WERI-Rb-1 (cell line): ENCODE measurements at regions not wholly inside any gene's neighbourhood (a gene's known extent, or its start where the extent isn't known, plus 50 kb on each side); places are given as distances from the start of the nearest gene placed in this dataset.

Experiments
- DNase-seq: peaks from one replicate; pipeline ENCODE4 v3.0.0-alpha.2; 2020
- H3K27ac ChIP-seq: fragments of 250-450 bp; sonication (Bioruptor Pico); 2 replicates; pipeline ENCODE4 v1.5.1; 2020; ENCODE audit warnings: mild to moderate bottlenecking, moderate library complexity
- H3K27me3 ChIP-seq: fragments of 250-450 bp; sonication (Bioruptor Pico); 2 replicates; pipeline ENCODE4 v1.5.1; 2021; ENCODE audit warnings: mild to moderate bottlenecking, low read depth, moderate library complexity; ENCODE audit not compliant: insufficient read depth, severe bottlenecking
- H3K36me3 ChIP-seq: fragments of 250-450 bp; sonication (Bioruptor Pico); 2 replicates; pipeline ENCODE4 v1.5.1; 2020; ENCODE audit warnings: mild to moderate bottlenecking, moderate library complexity
- H3K4me3 ChIP-seq: 2 replicates; pipeline ENCODE4 v1.5.1; 2011; ENCODE audit warnings: low read depth, mild to moderate bottlenecking, control low read depth, low read length
- H3K9me3 ChIP-seq: fragments of 250-450 bp; sonication (Bioruptor Pico); 2 replicates; pipeline ENCODE4 v1.5.1; 2021; ENCODE audit warnings: mild to moderate bottlenecking, moderate library complexity; ENCODE audit not compliant: severe bottlenecking
- TF ChIP-seq, protein P1 (sequence below): IDR thresholded peaks from 2 replicates; pipeline ENCODE4 v1.5.1; 2011; ENCODE audit warnings: low read depth, mild to moderate bottlenecking, control low read depth, inconsistent platforms, low read length

GRCh38 chr13:76803831-76804230 is 82.4 kb downstream of the KCTD12 start:
- no peak overlapping the region for H3K27ac ChIP-seq
- no peaks in the 10 kb centered on the region for H3K36me3 ChIP-seq
- DNase-seq: no peak
- no peaks in the 10 kb centered on the region for H3K27me3 ChIP-seq
- H3K9me3 ChIP-seq: no peaks in the 10 kb centered on the region
- H3K4me3 ChIP-seq: no peak overlapping the region
- TF ChIP-seq, protein P1, sequence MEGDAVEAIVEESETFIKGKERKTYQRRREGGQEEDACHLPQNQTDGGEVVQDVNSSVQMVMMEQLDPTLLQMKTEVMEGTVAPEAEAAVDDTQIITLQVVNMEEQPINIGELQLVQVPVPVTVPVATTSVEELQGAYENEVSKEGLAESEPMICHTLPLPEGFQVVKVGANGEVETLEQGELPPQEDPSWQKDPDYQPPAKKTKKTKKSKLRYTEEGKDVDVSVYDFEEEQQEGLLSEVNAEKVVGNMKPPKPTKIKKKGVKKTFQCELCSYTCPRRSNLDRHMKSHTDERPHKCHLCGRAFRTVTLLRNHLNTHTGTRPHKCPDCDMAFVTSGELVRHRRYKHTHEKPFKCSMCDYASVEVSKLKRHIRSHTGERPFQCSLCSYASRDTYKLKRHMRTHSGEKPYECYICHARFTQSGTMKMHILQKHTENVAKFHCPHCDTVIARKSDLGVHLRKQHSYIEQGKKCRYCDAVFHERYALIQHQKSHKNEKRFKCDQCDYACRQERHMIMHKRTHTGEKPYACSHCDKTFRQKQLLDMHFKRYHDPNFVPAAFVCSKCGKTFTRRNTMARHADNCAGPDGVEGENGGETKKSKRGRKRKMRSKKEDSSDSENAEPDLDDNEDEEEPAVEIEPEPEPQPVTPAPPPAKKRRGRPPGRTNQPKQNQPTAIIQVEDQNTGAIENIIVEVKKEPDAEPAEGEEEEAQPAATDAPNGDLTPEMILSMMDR: no peak

DNA sequence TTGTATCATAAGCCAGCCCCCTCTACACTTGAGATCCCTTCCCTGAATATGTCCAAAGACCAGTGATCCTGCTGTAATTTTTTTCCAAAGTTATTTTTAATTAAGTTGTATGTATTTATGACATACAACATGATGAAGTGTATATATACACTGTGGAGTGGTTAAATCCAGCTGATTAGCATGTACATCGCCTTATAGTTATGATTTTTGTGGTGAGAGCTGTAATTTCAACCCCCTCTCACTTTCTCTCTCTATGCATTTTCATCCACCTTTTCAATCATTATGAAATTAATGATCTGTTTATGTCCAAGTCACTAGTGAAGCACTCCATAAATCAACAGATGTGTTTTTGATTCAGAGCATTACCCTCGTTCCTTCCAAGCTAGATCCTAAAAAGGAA is 85.3 kb downstream of the KCTD12 start:
- Histone ChIP-seq H3K27me3 (no peaks in the 10 kb centered on the region), H3K27ac (no peak overlapping the region), H3K4me3 (no peak overlapping the region), H3K9me3 (no peaks in the 10 kb centered on the region), H3K36me3 (no peaks in the 10 kb centered on the region)
- no peak for DNase-seq
- TF ChIP-seq, protein P1: no peak

- TF ChIP-seq, protein P1: no peak
- Histone ChIP-seq H3K9me3 (no peaks in the 10 kb centered on the region), H3K36me3 (no peaks in the 10 kb centered on the region), H3K4me3 (no peak overlapping the region), H3K27me3 (no peaks in the 10 kb centered on the region), H3K27ac (no peak overlapping the region)
- no peak for DNase-seq
Observed at GRCh38 chr13:76799696-76800095, 86.5 kb downstream of the KCTD12 start.

DNA sequence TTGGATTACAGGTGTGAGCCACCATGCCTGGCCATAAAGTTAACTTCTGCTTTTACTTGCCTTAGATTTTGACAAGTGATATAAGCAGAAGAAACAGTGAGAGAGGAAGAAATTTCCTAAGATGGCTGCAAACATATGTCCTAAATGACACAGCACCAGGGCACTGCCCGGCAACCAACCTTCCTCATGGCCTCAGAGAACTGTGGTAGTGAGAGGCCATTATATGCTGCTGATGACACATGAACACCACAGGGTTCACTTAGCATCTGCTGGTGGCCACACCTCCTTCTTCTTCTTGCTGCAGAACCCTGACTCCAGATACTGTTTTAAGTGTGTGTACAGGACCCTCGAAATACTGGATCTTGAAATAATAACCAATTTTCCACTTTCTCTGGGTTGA is 88.2 kb downstream of the KCTD12 start:
- Histone ChIP-seq H3K27ac (no peak overlapping the region), H3K9me3 (no peaks in the 10 kb centered on the region), H3K4me3 (no peak overlapping the region), H3K36me3 (no peaks in the 10 kb centered on the region), H3K27me3 (no peaks in the 10 kb centered on the region)
- DNase-seq: no peak
- TF ChIP-seq, protein P1: no peak

- Histone ChIP-seq H3K9me3 (no peaks in the 10 kb centered on the region), H3K4me3 (no peak overlapping the region), H3K36me3 (no peaks in the 10 kb centered on the region), H3K27ac (no peak overlapping the region), H3K27me3 (no peaks in the 10 kb centered on the region)
- no peak for DNase-seq
- TF ChIP-seq, protein P1: no peak
Observed at GRCh38 chr13:76797361-76797760, 88.8 kb downstream of the KCTD12 start.

DNA sequence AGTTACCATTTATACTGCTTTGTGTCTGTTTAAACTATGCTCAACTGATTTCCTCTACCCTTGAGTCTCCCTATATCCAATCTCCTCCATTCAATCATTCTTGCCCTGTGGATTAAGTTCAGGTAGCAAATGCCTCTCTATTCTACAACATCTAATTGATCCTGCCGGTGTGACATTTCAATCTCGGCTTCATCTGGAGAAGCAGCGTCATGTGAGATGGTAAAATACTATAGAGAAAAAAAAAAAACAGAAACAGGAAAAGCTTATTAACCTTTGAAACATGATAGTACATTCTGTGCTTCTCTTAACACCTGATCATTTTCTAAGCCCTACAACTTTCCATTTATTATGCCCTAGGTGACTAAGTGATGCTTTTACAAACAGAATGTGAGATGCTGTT is 89.4 kb downstream of the KCTD12 start:
- H3K9me3 ChIP-seq: no peaks in the 10 kb centered on the region
- no peak overlapping the region for H3K27ac ChIP-seq
- TF ChIP-seq, protein P1: no peak
- H3K27me3 ChIP-seq: no peaks in the 10 kb centered on the region
- DNase-seq: no peak
- H3K4me3 ChIP-seq: no peak overlapping the region
- H3K36me3 ChIP-seq: no peaks in the 10 kb centered on the region
